ENCODE measurements at regions not wholly inside any gene's neighbourhood (a gene's known extent, or its start where the extent isn't known, plus 50 kb on each side); places are given as distances from the start of the nearest gene placed in this dataset.

DNA sequence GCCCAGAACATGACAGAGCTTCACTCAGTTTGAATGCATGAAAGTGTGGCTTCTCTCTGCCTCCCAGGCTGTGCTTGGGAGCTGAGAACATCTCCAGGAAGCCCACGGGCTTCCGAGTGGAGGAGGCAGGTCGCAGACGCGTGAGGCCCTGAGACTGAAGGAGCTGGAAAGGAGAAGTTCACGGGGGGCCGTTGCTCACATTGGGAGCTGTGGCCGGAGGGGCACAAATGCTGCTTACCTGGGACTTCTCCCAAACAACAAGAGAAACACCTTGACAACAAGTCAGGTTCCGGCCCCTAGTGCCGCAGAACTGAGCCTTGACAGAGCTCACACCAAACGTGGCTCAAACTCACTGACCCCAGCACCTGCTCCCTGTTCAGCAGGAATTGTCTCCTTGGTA is 207.0 kb downstream of the BRD1 start:
- DNase-seq, result no peak

GRCh38 chr22:49620003-49620556 is 207.6 kb downstream of the BRD1 start:
- no peak for DNase-seq

DNA sequence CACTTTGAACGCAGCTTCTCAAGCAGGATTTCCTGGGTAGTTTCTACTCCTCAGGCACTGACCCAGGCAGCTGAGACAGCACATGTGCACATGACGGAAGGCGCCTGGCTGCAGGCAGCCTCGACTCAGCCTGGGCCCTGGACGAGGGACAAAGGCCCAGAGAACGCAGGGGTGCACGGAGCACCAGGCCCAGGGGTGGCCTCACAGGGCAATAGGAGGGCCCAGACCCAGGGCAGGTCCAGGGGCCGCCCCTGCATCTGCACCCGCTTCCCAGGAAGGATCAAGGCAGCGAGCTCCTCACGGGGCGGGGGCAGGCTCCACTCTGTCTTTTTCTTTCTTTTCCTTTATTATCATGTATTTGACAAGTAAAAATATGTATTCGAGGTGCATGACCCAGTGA is 208.4 kb downstream of the BRD1 start:
- DNase-seq, result no peak

DNA sequence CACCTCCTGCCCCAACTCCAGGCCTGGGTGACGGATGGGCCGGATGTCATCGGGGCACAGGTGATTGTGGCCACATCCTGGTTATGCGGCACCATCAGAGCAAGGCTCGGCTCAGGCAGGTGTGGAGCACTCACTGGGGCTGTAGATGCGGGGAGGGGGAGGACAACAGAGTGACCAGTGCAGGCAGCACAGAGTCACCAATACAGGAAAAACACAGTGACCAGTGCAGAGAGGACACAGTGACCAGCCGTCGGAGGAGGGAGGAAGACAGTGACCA is 209.1 kb downstream of the BRD1 start:
- no peak for DNase-seq

- no peak for DNase-seq
Observed at GRCh38 chr22:49617866-49618676, 209.6 kb downstream of the BRD1 start.

GRCh38 chr22:49617264-49617663 is 210.4 kb downstream of the BRD1 start:
- no peak for DNase-seq

DNA sequence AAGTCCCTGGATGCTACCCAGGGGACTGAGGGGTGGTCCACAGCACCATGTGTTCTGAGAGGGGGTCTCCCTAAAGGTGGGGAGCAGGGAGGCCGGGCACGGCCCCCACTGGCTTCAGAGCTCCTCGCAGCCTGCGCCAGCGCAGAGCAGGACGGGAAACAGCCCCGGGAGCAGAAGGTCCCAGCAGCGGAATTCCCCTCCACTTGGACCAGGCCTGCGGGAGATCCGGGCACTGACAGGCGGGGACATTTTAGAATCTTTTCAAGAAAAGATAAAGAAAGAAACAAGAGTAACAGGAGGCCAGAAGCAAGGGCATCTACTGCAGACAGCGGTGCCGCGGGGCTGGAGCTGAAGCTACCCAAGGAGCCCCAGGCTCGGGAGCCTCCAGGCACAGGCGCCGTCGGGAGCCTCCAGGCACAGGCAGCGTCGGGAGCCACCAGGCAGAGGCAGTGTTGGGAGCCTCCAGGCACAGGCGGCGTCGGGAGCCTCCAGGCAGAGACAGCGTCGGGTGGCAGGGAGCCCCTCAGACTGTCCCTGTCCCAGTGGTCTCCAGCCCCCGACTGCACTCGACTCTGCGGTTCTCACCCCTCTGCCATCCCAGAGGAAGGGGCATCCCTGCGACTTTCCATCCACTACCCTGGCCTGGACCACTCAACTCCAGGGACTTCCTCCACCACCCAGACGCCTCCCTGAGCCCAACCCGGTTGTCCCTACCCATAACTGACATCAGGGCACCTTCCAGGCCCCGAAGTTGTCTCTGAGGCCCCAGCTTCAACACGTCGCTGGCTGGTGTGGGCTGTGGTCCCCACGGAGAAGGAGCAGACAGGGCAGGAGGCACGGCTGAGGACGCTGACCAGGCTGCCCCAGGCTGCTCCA is 211.1 kb downstream of the BRD1 start:
- no peak for DNase-seq

DNA sequence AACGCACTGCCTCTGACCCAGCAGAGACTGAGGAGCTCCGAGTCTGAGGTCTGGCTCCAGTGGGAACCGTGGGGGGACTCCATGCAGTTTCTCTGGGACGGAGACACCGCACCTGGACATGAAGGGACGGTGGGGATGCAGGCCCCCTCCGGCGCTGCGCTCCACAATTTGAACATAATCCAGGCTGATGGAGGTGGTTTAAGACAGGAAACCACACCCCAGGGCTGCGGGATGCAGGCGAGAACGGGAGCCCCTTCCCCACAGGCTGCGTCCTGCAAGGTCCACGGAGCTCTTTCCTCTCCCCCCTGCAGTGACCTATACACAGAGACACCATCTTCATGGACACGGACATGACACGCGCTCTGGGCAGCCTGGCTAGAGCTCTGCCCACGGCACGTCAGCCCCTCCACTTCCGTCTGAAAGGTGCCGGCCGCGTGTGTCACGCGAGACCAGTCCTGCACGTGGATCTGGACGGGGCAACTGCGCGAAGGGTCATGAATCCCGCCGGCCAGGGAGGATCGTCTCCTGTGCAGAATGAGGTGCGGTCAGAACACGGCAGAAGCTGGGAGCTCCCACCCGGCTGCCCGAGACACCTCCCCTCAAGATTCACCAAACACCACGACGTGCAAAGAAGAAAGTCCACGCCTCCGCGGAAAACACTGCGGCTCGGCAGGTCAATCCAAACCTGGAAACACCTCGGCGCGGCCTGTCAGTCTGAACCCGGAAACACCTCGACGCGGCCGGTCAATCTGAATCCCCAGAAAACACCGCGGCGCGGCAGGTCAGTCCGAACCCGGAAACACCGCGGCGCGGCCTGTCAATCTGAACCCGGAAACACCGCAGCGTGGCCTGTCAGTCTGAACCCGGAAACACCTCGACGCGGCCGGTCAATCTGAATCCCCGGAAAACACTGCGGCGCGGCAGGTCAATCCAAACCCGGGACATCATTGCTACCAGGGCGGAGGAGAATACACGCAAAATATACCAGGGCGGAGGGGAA is 212.4 kb downstream of the BRD1 start:
- DNase-seq, result no peak

DNA sequence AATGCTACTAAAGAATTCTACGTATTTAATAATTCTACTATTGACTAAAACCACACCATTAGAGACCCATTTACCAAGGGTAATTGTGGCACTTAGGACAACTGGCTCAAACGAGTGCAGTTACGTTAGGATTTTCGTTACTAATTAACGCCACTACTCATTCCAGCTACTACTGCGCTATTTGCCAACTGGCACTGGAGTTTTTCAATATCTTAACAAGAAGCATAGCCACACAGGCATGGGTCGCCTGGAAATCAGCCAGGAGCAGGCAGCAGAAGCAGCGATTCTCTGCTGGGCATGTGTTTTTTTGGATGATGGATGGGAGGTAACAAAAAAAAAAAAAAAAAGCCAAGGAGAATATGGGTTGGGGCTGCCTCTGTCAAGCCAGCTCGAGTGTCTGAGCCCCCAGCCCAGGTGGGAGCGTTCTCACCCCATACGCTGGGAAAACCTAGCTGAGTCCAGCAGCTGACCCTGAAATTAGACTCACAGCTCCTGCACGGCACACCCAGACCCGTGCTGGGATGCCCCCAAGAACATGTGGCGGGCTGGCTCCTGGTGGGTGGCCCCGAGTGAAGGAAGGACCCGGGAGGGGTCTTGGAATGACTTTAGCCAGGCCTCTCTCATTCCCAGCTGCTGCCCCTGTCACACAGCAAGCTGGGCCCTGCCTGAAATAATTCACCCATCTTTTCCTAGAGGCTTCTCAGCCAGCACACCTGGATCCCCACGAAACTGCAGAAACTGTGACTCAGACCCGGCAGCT is 214.0 kb downstream of the BRD1 start:
- DNase-seq, result no peak

- no peak for DNase-seq
Observed at GRCh38 chr22:49613108-49613507, 214.6 kb downstream of the BRD1 start.

DNA sequence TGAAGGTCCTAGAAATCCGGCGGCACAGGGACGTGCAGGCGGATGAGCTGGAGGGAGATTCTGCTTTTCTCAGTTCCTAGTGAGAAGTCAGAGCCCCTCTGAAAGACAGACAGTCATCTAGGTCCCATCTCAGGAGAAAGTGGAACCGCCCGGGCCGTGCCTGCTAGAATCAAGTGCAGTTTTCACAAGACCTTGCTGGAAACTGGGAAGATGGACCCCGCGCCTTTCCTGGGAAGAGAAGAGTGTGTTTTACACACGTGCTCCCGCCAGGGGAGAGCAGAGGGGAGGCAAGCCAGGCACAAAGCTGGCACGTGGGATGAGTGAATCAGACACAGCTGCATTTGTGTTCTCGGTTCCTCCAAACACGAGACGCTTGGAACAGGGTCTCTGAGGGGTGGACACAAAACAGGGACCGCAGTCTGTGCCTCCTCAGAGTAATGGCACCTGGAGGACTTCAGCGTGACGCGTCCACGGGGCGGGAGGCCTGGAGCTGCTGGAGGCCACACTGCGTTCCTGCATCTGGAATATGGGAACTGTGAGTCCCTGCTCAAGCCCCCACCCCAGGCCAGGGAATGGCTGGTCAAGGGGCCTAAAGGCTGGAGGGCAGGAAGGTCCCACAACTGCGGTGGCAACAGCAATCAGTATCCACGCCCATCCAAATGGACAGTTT is 218.3 kb downstream of the BRD1 start:
- DNase-seq, result no peak

GRCh38 chr22:49608660-49609059 is 219.0 kb downstream of the BRD1 start:
- no peak for DNase-seq

- no peak for DNase-seq
Observed at GRCh38 chr22:49608228-49608627, 219.4 kb downstream of the BRD1 start.

GRCh38 chr22:49607821-49608220 is 219.9 kb downstream of the BRD1 start:
- DNase-seq, result no peak

- DNase-seq, result no peak
Observed at GRCh38 chr22:49606562-49607290, 220.9 kb downstream of the BRD1 start.

- no peak for DNase-seq
Observed at GRCh38 chr22:49604732-49605302, 222.9 kb downstream of the BRD1 start.

DNA sequence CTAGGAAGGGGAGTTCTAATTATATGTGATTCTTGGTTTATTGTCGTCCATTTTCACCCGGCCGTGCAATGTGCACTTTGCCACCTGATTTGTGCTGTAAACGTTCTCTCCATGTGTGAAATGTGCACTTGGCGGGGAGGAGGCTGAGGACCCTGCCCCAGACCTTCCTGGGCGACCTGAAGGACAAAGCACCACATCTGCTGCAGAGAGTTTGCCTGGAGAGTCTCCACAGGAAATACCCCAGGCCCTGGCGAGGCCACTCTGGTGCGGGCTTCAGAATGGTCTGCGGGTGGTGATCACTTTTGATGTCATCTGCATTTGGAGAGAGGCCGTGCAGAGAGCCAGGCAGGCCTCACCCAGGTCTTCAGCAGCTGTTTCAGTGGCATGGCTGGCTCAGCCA is 224.7 kb downstream of the BRD1 start:
- no peak for DNase-seq

DNA sequence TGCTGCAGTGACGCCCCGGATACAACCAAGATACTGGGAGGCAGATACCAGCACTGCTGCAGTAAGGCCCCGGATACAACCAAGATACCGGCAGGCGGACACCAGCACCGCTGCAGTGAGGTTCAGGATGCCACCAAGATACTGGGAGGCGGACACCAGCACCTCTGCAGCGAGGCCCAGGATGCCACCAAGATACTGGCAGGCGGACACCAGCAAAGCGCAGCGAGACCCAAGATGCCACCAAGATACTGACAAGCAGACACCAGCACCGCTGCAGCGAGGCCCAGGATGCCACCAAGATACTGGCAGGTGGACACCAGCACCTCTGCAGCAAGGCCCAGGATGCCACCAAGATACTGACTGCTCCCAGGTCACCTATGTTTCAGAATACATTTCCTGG is 225.2 kb downstream of the BRD1 start:
- no peak for DNase-seq

- DNase-seq, result no peak
Observed at GRCh38 chr22:49601614-49602321, 225.9 kb downstream of the BRD1 start.

Measured in inflammatory macrophage treated with lipopolysaccharide for 1 hour (primary cell).